Adrenal gland (tissue), 9 donors: ENCODE measurements at regions not wholly inside any gene's neighbourhood (a gene's known extent, or its start where the extent isn't known, plus 50 kb on each side); places are given as distances from the start of the nearest gene placed in this dataset.

Source experiments
- DNase-seq, 7 donors: peaks; one replicate each; pipeline ENCODE4 v3.0.0-alpha.2; 2019 to 2020
- H3K27ac ChIP-seq, 5 donors: fragments of 200-600 bp; sonication (generic) in 4 of 5; 1 replicate in 3 of 5; 2 replicates in 2 of 5; pipeline versions ENCODE4 v1.5.1 to v1.8.0; 2016 to 2020; ENCODE audit warnings: mild to moderate bottlenecking in 1 of 5
- H3K27me3 ChIP-seq: fragments of 200-600 bp; 2 replicates; pipeline ENCODE4 v1.8.0; 2021
- H3K36me3 ChIP-seq, 2 donors: fragments of 200-600 bp; replicated peaks in 1 of 2; 1 replicate in 1 of 2; 2 replicates in 1 of 2; pipeline versions ENCODE4 v1.5.1 to v1.8.0; 2018 to 2022
- H3K4me1 ChIP-seq, 2 donors: fragments of 200-600 bp; replicated peaks in 1 of 2; 1 replicate in 1 of 2; 2 replicates in 1 of 2; pipeline versions ENCODE4 v1.5.1 to v1.8.0; 2018 to 2021
- H3K4me3 ChIP-seq, 4 donors: fragments of 200-600 bp; sonication (generic) in 3 of 4; one replicate each; pipeline ENCODE4 v1.5.1; 2016 to 2018
- H3K9me3 ChIP-seq, 3 donors: fragments of 200-600 bp; sonication (generic) in 1 of 3; replicated peaks in 1 of 3; 1 replicate in 2 of 3; 2 replicates in 1 of 3; pipeline versions ENCODE4 v1.5.1 to v1.8.0; 2016 to 2021
- POLR2A ChIP-seq, 2 donors: fragments of 450-650 bp; IDR thresholded peaks; one replicate each; pipeline ENCODE4 v1.6.1; 2017; ENCODE audit warnings: antibody characterized with exemption in 2 of 2, mild to moderate bottlenecking in 2 of 2, moderate library complexity in 1 of 2
- WGBS, 4 donors: extraction: QIAGEN DNeasy Blood & Tissue Kit in 2 of 4; methylation state at CpG; one replicate each; pipeline versions ENCODE4 v1.1.5 to v1.1.7; 2013 to 2017; 5-methylcytosine and 5-hydroxymethylcytosine counted together
- intact Hi-C, 2 donors: fragments of 100-400 bp; cut with DNase I; formaldehyde crosslinking; loops; one replicate each; pipeline versions ENCODE4 v1.14.1 to v1.15.0; 2022 to 2023
- TF ChIP-seq, protein P1 (sequence below), 6 experiments: fragments of 450-650 bp in 4 of 6; fragments of 200-600 bp in 2 of 6; sonication (generic) in 1 of 6; IDR thresholded peaks; 1 replicate in 5 of 6; 2 replicates in 1 of 6; pipeline versions ENCODE4 v1.5.1 to v1.8.0; 2016 to 2021; ENCODE audit warnings: antibody characterized with exemption in 6 of 6, mild to moderate bottlenecking in 2 of 6, moderate library complexity in 1 of 6
- donor health status: healthy with polysubstance abuse.
- donor health status: Bipolar disorder and iron deficiency.
- donor health status: DM: yes; HTN: yes; CAD: no.
- donor health status: DM: no; HTN: no; CAD: no.
- donor health status: DM: no; HTN: no; CAD: no.

DNA sequence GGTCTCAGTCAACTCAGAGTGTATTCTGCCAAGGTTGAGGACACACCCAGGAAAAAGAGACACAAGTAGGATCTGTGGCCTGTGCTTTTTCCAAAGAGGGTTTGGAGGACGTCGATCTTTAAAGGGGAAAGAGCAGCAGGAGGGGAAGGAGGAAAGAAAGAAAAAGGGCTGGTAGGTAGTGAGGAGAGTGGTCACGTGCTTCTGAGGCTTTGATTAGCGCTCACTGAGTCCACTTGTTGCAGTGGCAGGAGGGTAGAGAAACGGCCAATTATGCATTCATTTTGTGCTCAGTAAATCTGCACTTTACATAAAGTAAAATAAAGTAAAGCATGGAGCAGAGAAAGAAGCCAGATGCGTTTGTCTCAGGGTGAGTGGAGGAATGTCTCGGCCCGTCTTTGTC lies 126.0 kb upstream of the VSTM2B start:
- Histone ChIP-seq H3K36me3 (no peaks in the 10 kb centered on the region), H3K4me3 (no peak overlapping the region), H3K27me3 (no peaks in the 10 kb centered on the region), H3K9me3 (no peaks in the 10 kb centered on the region), H3K27ac (no peak overlapping the region), H3K4me1 (no peaks in the 10 kb centered on the region)
- intact Hi-C loops, result no loop called here
- 54 to 63% (median 60%) methylated on average over 8 of the region's 8 CpGs for WGBS, 4 donors
- TF ChIP-seq POLR2A (IDR thresholded peaks at IDR 0.05), result no peak
- TF ChIP-seq, protein P1, sequence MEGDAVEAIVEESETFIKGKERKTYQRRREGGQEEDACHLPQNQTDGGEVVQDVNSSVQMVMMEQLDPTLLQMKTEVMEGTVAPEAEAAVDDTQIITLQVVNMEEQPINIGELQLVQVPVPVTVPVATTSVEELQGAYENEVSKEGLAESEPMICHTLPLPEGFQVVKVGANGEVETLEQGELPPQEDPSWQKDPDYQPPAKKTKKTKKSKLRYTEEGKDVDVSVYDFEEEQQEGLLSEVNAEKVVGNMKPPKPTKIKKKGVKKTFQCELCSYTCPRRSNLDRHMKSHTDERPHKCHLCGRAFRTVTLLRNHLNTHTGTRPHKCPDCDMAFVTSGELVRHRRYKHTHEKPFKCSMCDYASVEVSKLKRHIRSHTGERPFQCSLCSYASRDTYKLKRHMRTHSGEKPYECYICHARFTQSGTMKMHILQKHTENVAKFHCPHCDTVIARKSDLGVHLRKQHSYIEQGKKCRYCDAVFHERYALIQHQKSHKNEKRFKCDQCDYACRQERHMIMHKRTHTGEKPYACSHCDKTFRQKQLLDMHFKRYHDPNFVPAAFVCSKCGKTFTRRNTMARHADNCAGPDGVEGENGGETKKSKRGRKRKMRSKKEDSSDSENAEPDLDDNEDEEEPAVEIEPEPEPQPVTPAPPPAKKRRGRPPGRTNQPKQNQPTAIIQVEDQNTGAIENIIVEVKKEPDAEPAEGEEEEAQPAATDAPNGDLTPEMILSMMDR (IDR thresholded peaks at IDR 0.05), result no peak
- no peak for DNase-seq

GRCh38 chr19:29400917-29401711 lies 124.7 kb upstream of the VSTM2B start:
- Histone ChIP-seq H3K4me3 (no peak overlapping the region), H3K9me3 (no peaks in the 10 kb centered on the region), H3K4me1 (no peaks in the 10 kb centered on the region), H3K27me3 (no peaks in the 10 kb centered on the region), H3K27ac (no peak overlapping the region), H3K36me3 (no peaks in the 10 kb centered on the region)
- DNase-seq, result no peak
- TF ChIP-seq, protein P1 (IDR thresholded peaks at IDR 0.05), result no peak
- no peak for TF ChIP-seq POLR2A (IDR thresholded peaks at IDR 0.05)
- intact Hi-C loops, result no loop called here
- WGBS, 4 donors, result 63 to 78% (median 66%) methylated on average over 6 to 23 of the region's 23 CpGs

DNA sequence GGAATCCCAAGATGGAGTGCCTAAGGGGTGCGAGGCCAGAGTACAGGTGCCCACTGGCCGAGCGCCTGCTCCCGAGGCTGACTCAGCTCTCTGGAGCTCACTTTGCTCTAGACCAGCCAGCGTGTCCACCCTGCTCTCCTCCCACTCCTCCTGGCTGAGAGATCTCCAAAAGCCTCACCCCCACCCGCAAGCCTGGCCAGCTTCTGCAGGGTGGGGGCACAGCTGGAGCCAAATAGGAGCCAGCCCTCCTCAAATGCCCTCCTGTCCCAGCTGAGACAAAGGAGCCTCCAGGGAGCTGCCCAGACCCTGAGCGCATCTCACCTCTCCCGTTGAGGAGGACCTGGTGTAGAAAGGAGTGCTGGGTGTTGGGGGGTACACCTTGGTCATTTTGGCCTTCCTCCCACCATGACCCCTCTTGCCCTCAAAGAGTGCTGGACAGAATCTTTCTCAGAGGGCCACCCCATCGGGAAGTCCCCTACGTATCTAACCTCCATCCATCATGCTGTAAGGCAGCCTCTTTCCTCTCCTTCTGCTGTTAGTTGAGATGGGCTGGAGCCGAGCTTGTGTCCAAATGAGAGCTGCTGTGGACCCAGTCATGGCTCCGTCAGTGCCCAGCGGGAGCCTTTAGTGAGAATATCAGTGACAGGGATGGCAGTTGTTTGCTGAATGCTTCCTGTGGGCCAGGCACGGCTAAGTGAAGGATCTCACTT lies 123.9 kb upstream of the VSTM2B start:
- Histone ChIP-seq H3K4me1 (no peaks in the 10 kb centered on the region), H3K9me3 (no peaks in the 10 kb centered on the region), H3K27ac (no peak overlapping the region), H3K4me3 (no peak overlapping the region), H3K36me3 (no peaks in the 10 kb centered on the region), H3K27me3 (no peaks in the 10 kb centered on the region)
- intact Hi-C loops, result no loop called here
- 53 to 69% (median 67%) methylated on average over 6 to 14 of the region's 14 CpGs for WGBS, 4 donors
- no peak for DNase-seq
- TF ChIP-seq, protein P1 (IDR thresholded peaks at IDR 0.05), result no peak
- no peak for TF ChIP-seq POLR2A (IDR thresholded peaks at IDR 0.05)

- H3K4me1 ChIP-seq, result no peaks in the 10 kb centered on the region
- H3K4me3 ChIP-seq, result no peak overlapping the region
- no peaks in the 10 kb centered on the region for H3K27me3 ChIP-seq
- no peak overlapping the region for H3K27ac ChIP-seq
- DNase-seq, result no peak
- intact Hi-C loops, result no loop called here
- no peaks in the 10 kb centered on the region for H3K36me3 ChIP-seq
- TF ChIP-seq POLR2A (IDR thresholded peaks at IDR 0.05), result no peak
- TF ChIP-seq, protein P1 (IDR thresholded peaks at IDR 0.05), result no peak
- WGBS, 4 donors, result 40 to 63% (median 62%) methylated on average over 1 to 6 of the region's 6 CpGs; no CpG with 5 or more reads in 1 of the 4 donors
- no peaks in the 10 kb centered on the region for H3K9me3 ChIP-seq
Observed at GRCh38 chr19:29402563-29402962, 123.2 kb upstream of the VSTM2B start.
